ENCODE measurements at regions not wholly inside any gene's neighbourhood (a gene's known extent, or its start where the extent isn't known, plus 50 kb on each side); places are given as distances from the start of the nearest gene placed in this dataset.
"Not testable (repeated sequence)": the region's sequence is repeated elsewhere in the genome, so short reads cannot be mapped to it uniquely, and the experiment has no call there.

GRCh38 chr9:87390361-87390760 lies 107.3 kb upstream of the DAPK1 start:
- in situ Hi-C loops (cut with HindIII; ENCODE audit: low sequenced_read_pairs): no loop called here

- in situ Hi-C loops (cut with HindIII; ENCODE audit: low sequenced_read_pairs): no loop called here
These were observed 105.6 kb upstream of the DAPK1 start for GRCh38 chr9:87392086-87392485.

GRCh38 chr9:87393706-87394230 lies 103.9 kb upstream of the DAPK1 start:
- in situ Hi-C loops (cut with HindIII; ENCODE audit: low sequenced_read_pairs): no loop called here

GRCh38 chr9:87395804-87396479 lies 101.7 kb upstream of the DAPK1 start:
- in situ Hi-C loops (cut with HindIII; ENCODE audit: low sequenced_read_pairs): no loop called here

- in situ Hi-C loops (cut with HindIII; ENCODE audit: low sequenced_read_pairs): no loop called here
These were observed 96.0 kb upstream of the DAPK1 start for GRCh38 chr9:87401681-87402080.

- in situ Hi-C loops (cut with HindIII; ENCODE audit: low sequenced_read_pairs): no loop called here
These were observed 95.1 kb upstream of the DAPK1 start for GRCh38 chr9:87402537-87402936.

- in situ Hi-C loops (cut with HindIII; ENCODE audit: low sequenced_read_pairs): no loop called here
These were observed 91.8 kb upstream of the DAPK1 start for GRCh38 chr9:87405677-87406542.

- in situ Hi-C loops (cut with HindIII; ENCODE audit: low sequenced_read_pairs): no loop called here
These were observed 91.0 kb upstream of the DAPK1 start for GRCh38 chr9:87406543-87407166.

GRCh38 chr9:87410047-87411005 lies 87.3 kb upstream of the DAPK1 start:
- in situ Hi-C loops (cut with HindIII; ENCODE audit: low sequenced_read_pairs): not testable (repeated sequence)

- in situ Hi-C loops (cut with HindIII; ENCODE audit: low sequenced_read_pairs): no loop called here
These were observed 76.8 kb upstream of the DAPK1 start for GRCh38 chr9:87420884-87421283.

GRCh38 chr9:87421734-87422133 lies 75.9 kb upstream of the DAPK1 start:
- in situ Hi-C loops (cut with HindIII; ENCODE audit: low sequenced_read_pairs): no loop called here

GRCh38 chr9:87422999-87423398 lies 74.7 kb upstream of the DAPK1 start:
- in situ Hi-C loops (cut with HindIII; ENCODE audit: low sequenced_read_pairs): no loop called here

- in situ Hi-C loops (cut with HindIII; ENCODE audit: low sequenced_read_pairs): not testable (repeated sequence)
These were observed 73.8 kb upstream of the DAPK1 start for GRCh38 chr9:87423885-87424284.

- in situ Hi-C loops (cut with HindIII; ENCODE audit: low sequenced_read_pairs): no loop called here
These were observed 72.5 kb upstream of the DAPK1 start for GRCh38 chr9:87425202-87425601.

GRCh38 chr9:87427851-87428506 lies 69.7 kb upstream of the DAPK1 start:
- in situ Hi-C loops (cut with HindIII; ENCODE audit: low sequenced_read_pairs): no loop called here

GRCh38 chr9:87428659-87429058 lies 69.0 kb upstream of the DAPK1 start:
- in situ Hi-C loops (cut with HindIII; ENCODE audit: low sequenced_read_pairs): no loop called here

- in situ Hi-C loops (cut with HindIII; ENCODE audit: low sequenced_read_pairs): no loop called here
These were observed 65.8 kb upstream of the DAPK1 start for GRCh38 chr9:87431837-87432236.

GRCh38 chr9:87433853-87434252 lies 63.8 kb upstream of the DAPK1 start:
- in situ Hi-C loops (cut with HindIII; ENCODE audit: low sequenced_read_pairs): no loop called here

GRCh38 chr9:87434366-87434765 lies 63.3 kb upstream of the DAPK1 start:
- in situ Hi-C loops (cut with HindIII; ENCODE audit: low sequenced_read_pairs): no loop called here

All from DLD1 (cell line).